Ovary (tissue), 3 donors: ENCODE measurements at regions not wholly inside any gene's neighbourhood (a gene's known extent, or its start where the extent isn't known, plus 50 kb on each side); places are given as distances from the start of the nearest gene placed in this dataset.

Source experiments
- CTCF ChIP-seq, 3 donors: fragments of 450-650 bp in 2 of 3; fragments of 200-600 bp in 1 of 3; IDR thresholded peaks; one replicate each; pipeline versions ENCODE4 v1.5.1 to v1.8.0; 2016 to 2022; ENCODE audit warnings: antibody characterized with exemption in 3 of 3, mild to moderate bottlenecking in 1 of 3
- EP300 ChIP-seq: sonication (generic); formaldehyde crosslinking; IDR thresholded peaks from one replicate; pipeline ENCODE4 v1.6.1; 2017; ENCODE audit warnings: antibody characterized with exemption
- POLR2A ChIP-seq: fragments of 450-650 bp; IDR thresholded peaks from one replicate; pipeline ENCODE4 v1.6.1; 2017; ENCODE audit warnings: antibody characterized with exemption, mild to moderate bottlenecking, moderate library complexity
- donor health status: DM: no; HTN: no; CAD: no.

DNA sequence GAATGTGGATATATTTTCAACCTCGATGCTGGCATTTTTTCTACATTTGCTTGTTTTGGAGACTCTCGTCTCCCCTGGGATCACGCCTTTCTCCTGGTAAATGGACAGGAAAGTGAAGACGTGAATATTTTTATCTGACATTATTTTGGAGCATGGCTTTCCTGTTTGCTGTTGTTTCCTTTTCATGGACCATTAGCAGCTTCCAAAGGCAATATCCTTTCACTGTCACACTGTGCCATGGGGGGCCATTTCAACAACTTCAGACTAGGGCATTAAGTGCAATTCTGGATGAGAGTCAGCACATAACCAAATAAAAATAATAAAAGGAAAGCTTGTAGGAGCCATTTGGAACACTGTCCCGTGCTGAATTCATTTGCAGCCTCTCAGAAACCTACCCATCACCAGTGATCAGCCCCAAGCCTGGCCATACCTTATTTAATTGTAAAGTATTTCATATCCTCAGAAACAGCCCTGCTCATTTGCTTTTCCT is 75.9 kb upstream of the NEUROD6 start:
- TF ChIP-seq CTCF (IDR thresholded peaks at IDR 0.05) (no peak), POLR2A (no peak), EP300 (no peak)
